SU-DHL-6 (cell line): ENCODE measurements at regions not wholly inside any gene's neighbourhood (a gene's known extent, or its start where the extent isn't known, plus 50 kb on each side); places are given as distances from the start of the nearest gene placed in this dataset.

Experiments used
- EZH2phosphoT487 ChIP-seq: fragments of 200-600 bp; sonication (generic), shearing (Covaris generic); conservative IDR thresholded peaks from 2 replicates; pipeline ENCODE4 v1.6.1; 2018; ENCODE audit warnings: mild to moderate bottlenecking, antibody characterized with exemption, low read length, moderate library complexity, mixed read lengths
- TF ChIP-seq, protein P1 (sequence below): fragments of 200-600 bp; sonication (generic); IDR thresholded peaks from one replicate; pipeline ENCODE4 v1.5.1; 2017; ENCODE audit warnings: antibody characterized with exemption, mild to moderate bottlenecking, low read length, moderate library complexity; ENCODE audit not compliant: insufficient read depth, poor library complexity, severe bottlenecking

DNA sequence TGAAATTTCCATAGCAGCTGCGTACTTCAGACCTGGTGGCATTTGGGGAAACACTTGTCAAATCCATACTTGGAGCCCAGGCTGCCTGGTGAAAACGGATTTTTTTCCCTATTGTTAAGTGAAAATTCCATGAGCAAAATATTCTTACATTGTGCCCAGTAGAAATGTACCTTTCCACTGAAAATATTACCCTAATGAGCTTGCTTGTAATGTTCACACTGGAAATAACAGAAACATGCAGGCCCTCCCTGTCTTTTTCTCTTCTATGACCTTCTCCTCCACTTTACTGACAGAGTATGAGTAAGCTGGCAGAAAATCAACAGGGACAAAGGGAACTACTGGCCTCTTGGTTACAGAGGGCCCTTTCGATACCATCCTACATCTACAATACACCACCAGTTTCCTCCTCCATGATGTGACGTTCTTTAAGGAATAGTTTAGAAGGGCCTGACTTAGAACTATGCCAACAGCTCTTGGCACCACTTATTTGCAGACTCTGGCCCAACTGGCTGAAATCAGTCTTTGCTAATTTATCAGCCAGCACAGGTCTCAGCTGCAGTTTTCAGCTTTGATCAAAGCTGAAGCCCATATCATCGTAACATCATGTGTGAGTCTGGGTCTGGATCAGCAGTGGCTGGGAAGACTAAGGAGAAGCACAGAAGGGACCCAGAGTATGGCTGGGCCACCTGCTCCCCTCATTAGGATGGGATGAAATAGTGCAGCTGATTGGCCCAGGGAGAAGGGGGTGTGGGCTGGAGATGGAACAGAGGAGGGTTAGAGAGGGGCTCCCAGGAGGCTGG, 272.2 kb upstream of the ID2 start:
- TF ChIP-seq, protein P1, sequence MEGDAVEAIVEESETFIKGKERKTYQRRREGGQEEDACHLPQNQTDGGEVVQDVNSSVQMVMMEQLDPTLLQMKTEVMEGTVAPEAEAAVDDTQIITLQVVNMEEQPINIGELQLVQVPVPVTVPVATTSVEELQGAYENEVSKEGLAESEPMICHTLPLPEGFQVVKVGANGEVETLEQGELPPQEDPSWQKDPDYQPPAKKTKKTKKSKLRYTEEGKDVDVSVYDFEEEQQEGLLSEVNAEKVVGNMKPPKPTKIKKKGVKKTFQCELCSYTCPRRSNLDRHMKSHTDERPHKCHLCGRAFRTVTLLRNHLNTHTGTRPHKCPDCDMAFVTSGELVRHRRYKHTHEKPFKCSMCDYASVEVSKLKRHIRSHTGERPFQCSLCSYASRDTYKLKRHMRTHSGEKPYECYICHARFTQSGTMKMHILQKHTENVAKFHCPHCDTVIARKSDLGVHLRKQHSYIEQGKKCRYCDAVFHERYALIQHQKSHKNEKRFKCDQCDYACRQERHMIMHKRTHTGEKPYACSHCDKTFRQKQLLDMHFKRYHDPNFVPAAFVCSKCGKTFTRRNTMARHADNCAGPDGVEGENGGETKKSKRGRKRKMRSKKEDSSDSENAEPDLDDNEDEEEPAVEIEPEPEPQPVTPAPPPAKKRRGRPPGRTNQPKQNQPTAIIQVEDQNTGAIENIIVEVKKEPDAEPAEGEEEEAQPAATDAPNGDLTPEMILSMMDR, result no peak
- TF ChIP-seq EZH2phosphoT487, result no peak
